HL-60 (cell line): ENCODE measurements at regions not wholly inside any gene's neighbourhood (a gene's known extent, or its start where the extent isn't known, plus 50 kb on each side); places are given as distances from the start of the nearest gene placed in this dataset.

Source experiments
- GABPA ChIP-seq: IDR thresholded peaks from 2 replicates; pipeline ENCODE4 v1.6.1; 2012; ENCODE audit warnings: low read depth
- POLR2AphosphoS5 ChIP-seq: IDR thresholded peaks from 2 replicates; pipeline ENCODE4 v1.6.1; 2012; ENCODE audit warnings: low read depth
- TF ChIP-seq, protein P1 (sequence below): IDR thresholded peaks from one replicate; pipeline ENCODE4 v1.5.1; 2011; ENCODE audit warnings: low read length, control low read depth, inconsistent platforms; ENCODE audit not compliant: insufficient read depth
- TF ChIP-seq, protein P2 (sequence below): IDR thresholded peaks from 2 replicates; pipeline ENCODE4 v1.6.1; 2012; ENCODE audit warnings: low read depth; ENCODE audit not compliant: insufficient replicate concordance

- no peak for TF ChIP-seq POLR2AphosphoS5
- TF ChIP-seq, protein P1, sequence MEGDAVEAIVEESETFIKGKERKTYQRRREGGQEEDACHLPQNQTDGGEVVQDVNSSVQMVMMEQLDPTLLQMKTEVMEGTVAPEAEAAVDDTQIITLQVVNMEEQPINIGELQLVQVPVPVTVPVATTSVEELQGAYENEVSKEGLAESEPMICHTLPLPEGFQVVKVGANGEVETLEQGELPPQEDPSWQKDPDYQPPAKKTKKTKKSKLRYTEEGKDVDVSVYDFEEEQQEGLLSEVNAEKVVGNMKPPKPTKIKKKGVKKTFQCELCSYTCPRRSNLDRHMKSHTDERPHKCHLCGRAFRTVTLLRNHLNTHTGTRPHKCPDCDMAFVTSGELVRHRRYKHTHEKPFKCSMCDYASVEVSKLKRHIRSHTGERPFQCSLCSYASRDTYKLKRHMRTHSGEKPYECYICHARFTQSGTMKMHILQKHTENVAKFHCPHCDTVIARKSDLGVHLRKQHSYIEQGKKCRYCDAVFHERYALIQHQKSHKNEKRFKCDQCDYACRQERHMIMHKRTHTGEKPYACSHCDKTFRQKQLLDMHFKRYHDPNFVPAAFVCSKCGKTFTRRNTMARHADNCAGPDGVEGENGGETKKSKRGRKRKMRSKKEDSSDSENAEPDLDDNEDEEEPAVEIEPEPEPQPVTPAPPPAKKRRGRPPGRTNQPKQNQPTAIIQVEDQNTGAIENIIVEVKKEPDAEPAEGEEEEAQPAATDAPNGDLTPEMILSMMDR, result no peak
- no peak for TF ChIP-seq GABPA
- TF ChIP-seq, protein P2, sequence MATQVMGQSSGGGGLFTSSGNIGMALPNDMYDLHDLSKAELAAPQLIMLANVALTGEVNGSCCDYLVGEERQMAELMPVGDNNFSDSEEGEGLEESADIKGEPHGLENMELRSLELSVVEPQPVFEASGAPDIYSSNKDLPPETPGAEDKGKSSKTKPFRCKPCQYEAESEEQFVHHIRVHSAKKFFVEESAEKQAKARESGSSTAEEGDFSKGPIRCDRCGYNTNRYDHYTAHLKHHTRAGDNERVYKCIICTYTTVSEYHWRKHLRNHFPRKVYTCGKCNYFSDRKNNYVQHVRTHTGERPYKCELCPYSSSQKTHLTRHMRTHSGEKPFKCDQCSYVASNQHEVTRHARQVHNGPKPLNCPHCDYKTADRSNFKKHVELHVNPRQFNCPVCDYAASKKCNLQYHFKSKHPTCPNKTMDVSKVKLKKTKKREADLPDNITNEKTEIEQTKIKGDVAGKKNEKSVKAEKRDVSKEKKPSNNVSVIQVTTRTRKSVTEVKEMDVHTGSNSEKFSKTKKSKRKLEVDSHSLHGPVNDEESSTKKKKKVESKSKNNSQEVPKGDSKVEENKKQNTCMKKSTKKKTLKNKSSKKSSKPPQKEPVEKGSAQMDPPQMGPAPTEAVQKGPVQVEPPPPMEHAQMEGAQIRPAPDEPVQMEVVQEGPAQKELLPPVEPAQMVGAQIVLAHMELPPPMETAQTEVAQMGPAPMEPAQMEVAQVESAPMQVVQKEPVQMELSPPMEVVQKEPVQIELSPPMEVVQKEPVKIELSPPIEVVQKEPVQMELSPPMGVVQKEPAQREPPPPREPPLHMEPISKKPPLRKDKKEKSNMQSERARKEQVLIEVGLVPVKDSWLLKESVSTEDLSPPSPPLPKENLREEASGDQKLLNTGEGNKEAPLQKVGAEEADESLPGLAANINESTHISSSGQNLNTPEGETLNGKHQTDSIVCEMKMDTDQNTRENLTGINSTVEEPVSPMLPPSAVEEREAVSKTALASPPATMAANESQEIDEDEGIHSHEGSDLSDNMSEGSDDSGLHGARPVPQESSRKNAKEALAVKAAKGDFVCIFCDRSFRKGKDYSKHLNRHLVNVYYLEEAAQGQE, result no peak
Observed at GRCh38 chr1:188427642-188428041, 1598.9 kb downstream of the PLA2G4A start.
